HEK293 (cell line): ENCODE measurements at regions not wholly inside any gene's neighbourhood (a gene's known extent, or its start where the extent isn't known, plus 50 kb on each side); places are given as distances from the start of the nearest gene placed in this dataset.

Experiments used
- REST ChIP-seq: fragments of 450-650 bp; formaldehyde crosslinking; IDR thresholded peaks from 2 replicates; pipeline ENCODE4 v1.5.1; 2016; ENCODE audit warnings: missing biosample characterization, missing genetic modification characterization
- YY1 ChIP-seq: fragments of 450-650 bp; formaldehyde crosslinking; IDR thresholded peaks from 2 replicates; pipeline ENCODE4 v1.5.1; 2018; ENCODE audit warnings: missing biosample characterization, missing genetic modification characterization
- ZBTB1 ChIP-seq: fragments of 450-650 bp; formaldehyde crosslinking; IDR thresholded peaks from 2 replicates; pipeline ENCODE4 v1.5.1; 2016; ENCODE audit warnings: missing biosample characterization, missing genetic modification characterization
- ZBTB20 ChIP-seq: fragments of 450-650 bp; formaldehyde crosslinking; IDR thresholded peaks from 2 replicates; pipeline ENCODE4 v1.5.1; 2016; ENCODE audit warnings: missing biosample characterization, missing genetic modification characterization
- ZNF175 ChIP-seq: fragments of 450-650 bp; formaldehyde crosslinking; IDR thresholded peaks from 2 replicates; pipeline ENCODE4 v1.5.1; 2016; ENCODE audit warnings: missing biosample characterization, missing genetic modification characterization
- ZNF501 ChIP-seq: fragments of 450-650 bp; formaldehyde crosslinking; IDR thresholded peaks from 2 replicates; pipeline ENCODE4 v1.5.1; 2016; ENCODE audit warnings: missing biosample characterization, missing genetic modification characterization
- ZNF530 ChIP-seq: fragments of 450-650 bp; formaldehyde crosslinking; IDR thresholded peaks from 2 replicates; pipeline ENCODE4 v1.5.1; 2016; ENCODE audit warnings: low read depth, missing biosample characterization, missing genetic modification characterization
- ZNF623 ChIP-seq: fragments of 450-650 bp; formaldehyde crosslinking; IDR thresholded peaks from 2 replicates; pipeline ENCODE4 v1.5.1; 2016; ENCODE audit warnings: missing biosample characterization, missing genetic modification characterization
- TF ChIP-seq, protein P1 (sequence below): fragments of 450-650 bp; formaldehyde crosslinking; IDR thresholded peaks from 2 replicates; pipeline ENCODE4 v1.5.1; 2016; ENCODE audit warnings: missing biosample characterization, missing genetic modification characterization
- TF ChIP-seq, protein P2 (sequence below): fragments of 450-650 bp; formaldehyde crosslinking; IDR thresholded peaks from 2 replicates; pipeline ENCODE4 v1.5.1; 2016; ENCODE audit warnings: missing biosample characterization, missing genetic modification characterization
- TF ChIP-seq, protein P3 (sequence below): fragments of 450-650 bp; formaldehyde crosslinking; IDR thresholded peaks from 2 replicates; pipeline ENCODE4 v1.5.1; 2016; ENCODE audit warnings: missing biosample characterization, missing genetic modification characterization, low read depth

- TF ChIP-seq ZBTB1 (tag by site-specific recombination) = no peak
- no peak for TF ChIP-seq ZNF623 (tag by site-specific recombination)
- TF ChIP-seq ZNF501 (tag by site-specific recombination) = no peak
- TF ChIP-seq ZBTB20 (tag by site-specific recombination) = no peak
- TF ChIP-seq, protein P1, sequence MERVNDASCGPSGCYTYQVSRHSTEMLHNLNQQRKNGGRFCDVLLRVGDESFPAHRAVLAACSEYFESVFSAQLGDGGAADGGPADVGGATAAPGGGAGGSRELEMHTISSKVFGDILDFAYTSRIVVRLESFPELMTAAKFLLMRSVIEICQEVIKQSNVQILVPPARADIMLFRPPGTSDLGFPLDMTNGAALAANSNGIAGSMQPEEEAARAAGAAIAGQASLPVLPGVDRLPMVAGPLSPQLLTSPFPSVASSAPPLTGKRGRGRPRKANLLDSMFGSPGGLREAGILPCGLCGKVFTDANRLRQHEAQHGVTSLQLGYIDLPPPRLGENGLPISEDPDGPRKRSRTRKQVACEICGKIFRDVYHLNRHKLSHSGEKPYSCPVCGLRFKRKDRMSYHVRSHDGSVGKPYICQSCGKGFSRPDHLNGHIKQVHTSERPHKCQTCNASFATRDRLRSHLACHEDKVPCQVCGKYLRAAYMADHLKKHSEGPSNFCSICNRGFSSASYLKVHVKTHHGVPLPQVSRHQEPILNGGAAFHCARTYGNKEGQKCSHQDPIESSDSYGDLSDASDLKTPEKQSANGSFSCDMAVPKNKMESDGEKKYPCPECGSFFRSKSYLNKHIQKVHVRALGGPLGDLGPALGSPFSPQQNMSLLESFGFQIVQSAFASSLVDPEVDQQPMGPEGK (tag by site-specific recombination) = no peak
- no peak for TF ChIP-seq ZNF175 (tag by site-specific recombination)
- no peak for TF ChIP-seq YY1 (tag by site-specific recombination)
- TF ChIP-seq, protein P2, sequence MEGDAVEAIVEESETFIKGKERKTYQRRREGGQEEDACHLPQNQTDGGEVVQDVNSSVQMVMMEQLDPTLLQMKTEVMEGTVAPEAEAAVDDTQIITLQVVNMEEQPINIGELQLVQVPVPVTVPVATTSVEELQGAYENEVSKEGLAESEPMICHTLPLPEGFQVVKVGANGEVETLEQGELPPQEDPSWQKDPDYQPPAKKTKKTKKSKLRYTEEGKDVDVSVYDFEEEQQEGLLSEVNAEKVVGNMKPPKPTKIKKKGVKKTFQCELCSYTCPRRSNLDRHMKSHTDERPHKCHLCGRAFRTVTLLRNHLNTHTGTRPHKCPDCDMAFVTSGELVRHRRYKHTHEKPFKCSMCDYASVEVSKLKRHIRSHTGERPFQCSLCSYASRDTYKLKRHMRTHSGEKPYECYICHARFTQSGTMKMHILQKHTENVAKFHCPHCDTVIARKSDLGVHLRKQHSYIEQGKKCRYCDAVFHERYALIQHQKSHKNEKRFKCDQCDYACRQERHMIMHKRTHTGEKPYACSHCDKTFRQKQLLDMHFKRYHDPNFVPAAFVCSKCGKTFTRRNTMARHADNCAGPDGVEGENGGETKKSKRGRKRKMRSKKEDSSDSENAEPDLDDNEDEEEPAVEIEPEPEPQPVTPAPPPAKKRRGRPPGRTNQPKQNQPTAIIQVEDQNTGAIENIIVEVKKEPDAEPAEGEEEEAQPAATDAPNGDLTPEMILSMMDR (tag by site-specific recombination) = no peak
- TF ChIP-seq, protein P3, sequence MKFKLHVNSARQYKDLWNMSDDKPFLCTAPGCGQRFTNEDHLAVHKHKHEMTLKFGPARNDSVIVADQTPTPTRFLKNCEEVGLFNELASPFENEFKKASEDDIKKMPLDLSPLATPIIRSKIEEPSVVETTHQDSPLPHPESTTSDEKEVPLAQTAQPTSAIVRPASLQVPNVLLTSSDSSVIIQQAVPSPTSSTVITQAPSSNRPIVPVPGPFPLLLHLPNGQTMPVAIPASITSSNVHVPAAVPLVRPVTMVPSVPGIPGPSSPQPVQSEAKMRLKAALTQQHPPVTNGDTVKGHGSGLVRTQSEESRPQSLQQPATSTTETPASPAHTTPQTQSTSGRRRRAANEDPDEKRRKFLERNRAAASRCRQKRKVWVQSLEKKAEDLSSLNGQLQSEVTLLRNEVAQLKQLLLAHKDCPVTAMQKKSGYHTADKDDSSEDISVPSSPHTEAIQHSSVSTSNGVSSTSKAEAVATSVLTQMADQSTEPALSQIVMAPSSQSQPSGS (tag by site-specific recombination) = no peak
- no peak for TF ChIP-seq ZNF530 (tag by site-specific recombination)
- no peak for TF ChIP-seq REST (tag by site-specific recombination)
Measured at GRCh38 chr12:126944684-126945083, 1322.3 kb upstream of the TMEM132C start.
